ENCODE measurements at regions not wholly inside any gene's neighbourhood (a gene's known extent, or its start where the extent isn't known, plus 50 kb on each side); places are given as distances from the start of the nearest gene placed in this dataset.

- TF ChIP-seq ESRRG (CRISPR knock-in tag; IDR thresholded peaks at IDR 0.05) (no peak), CREB5 (CRISPR knock-in tag; IDR thresholded peaks at IDR 0.05; ENCODE audit: low read depth) (no peak)
Measured at GRCh38 chr2:150003544-150003943, 416.0 kb upstream of the MMADHC start (continued).

GRCh38 chr2:150001788-150002187 lies 414.2 kb upstream of the MMADHC start:
- no peak for ATAC-seq
- TF ChIP-seq CSRNP3 (CRISPR knock-in tag; IDR thresholded peaks at IDR 0.05): no peak
- no peak for TF ChIP-seq ISL1 (CRISPR knock-in tag; IDR thresholded peaks at IDR 0.05)
- no peak for TF ChIP-seq OSR1 (CRISPR knock-in tag; IDR thresholded peaks at IDR 0.05)
- no peak for TF ChIP-seq CREB5 (CRISPR knock-in tag; IDR thresholded peaks at IDR 0.05; ENCODE audit: low read depth)
- TF ChIP-seq ZNF8 (CRISPR knock-in tag; IDR thresholded peaks at IDR 0.05): no peak
- no peak for TF ChIP-seq TOX (CRISPR knock-in tag; IDR thresholded peaks at IDR 0.05; ENCODE audit: borderline replicate concordance)
- TF ChIP-seq BACH2 (CRISPR knock-in tag; IDR thresholded peaks at IDR 0.05; ENCODE audit: borderline replicate concordance): no peak
- TF ChIP-seq RARB (CRISPR knock-in tag; IDR thresholded peaks at IDR 0.05): no peak

GRCh38 chr2:149996901-149997300 lies 409.3 kb upstream of the MMADHC start:
- ATAC-seq: no peak
- TF ChIP-seq TOX (CRISPR knock-in tag; IDR thresholded peaks at IDR 0.05; ENCODE audit: borderline replicate concordance): no peak
- TF ChIP-seq GLIS3 (CRISPR knock-in tag; IDR thresholded peaks at IDR 0.05): no peak
- TF ChIP-seq ZFP30 (CRISPR knock-in tag; IDR thresholded peaks at IDR 0.05): no peak
- TF ChIP-seq TSHZ2 (CRISPR knock-in tag; IDR thresholded peaks at IDR 0.05): no peak
- no peak for TF ChIP-seq TCF4 (CRISPR knock-in tag; IDR thresholded peaks at IDR 0.05; ENCODE audit: borderline replicate concordance)
- TF ChIP-seq OSR1 (CRISPR knock-in tag; IDR thresholded peaks at IDR 0.05): no peak
- TF ChIP-seq ZNF70 (CRISPR knock-in tag; IDR thresholded peaks at IDR 0.05): no peak
- TF ChIP-seq RARB (CRISPR knock-in tag; IDR thresholded peaks at IDR 0.05): no peak
- TF ChIP-seq ARNTL (CRISPR knock-in tag; IDR thresholded peaks at IDR 0.05; ENCODE audit: borderline replicate concordance, low read depth): no peak
- no peak for TF ChIP-seq CSRNP3 (CRISPR knock-in tag; IDR thresholded peaks at IDR 0.05)
- TF ChIP-seq ESRRG (CRISPR knock-in tag; IDR thresholded peaks at IDR 0.05): no peak
- no peak for TF ChIP-seq BACH2 (CRISPR knock-in tag; IDR thresholded peaks at IDR 0.05; ENCODE audit: borderline replicate concordance)
- no peak for TF ChIP-seq ISL1 (CRISPR knock-in tag; IDR thresholded peaks at IDR 0.05)
- no peak for TF ChIP-seq ZC3H10 (CRISPR knock-in tag; IDR thresholded peaks at IDR 0.05)
- TF ChIP-seq ZNF8 (CRISPR knock-in tag; IDR thresholded peaks at IDR 0.05): no peak
- no peak for TF ChIP-seq CSDC2 (CRISPR knock-in tag; IDR thresholded peaks at IDR 0.05)
- no peak for TF ChIP-seq SNAI2 (CRISPR knock-in tag; IDR thresholded peaks at IDR 0.05)
- no peak for TF ChIP-seq POU6F1 (CRISPR knock-in tag; IDR thresholded peaks at IDR 0.05; ENCODE audit: borderline replicate concordance, low read depth)

Data from SK-N-SH treated with all-trans-retinoic acid at 6 μM for 48 hours (cell line).